HEK293 (cell line): ENCODE measurements at regions not wholly inside any gene's neighbourhood (a gene's known extent, or its start where the extent isn't known, plus 50 kb on each side); places are given as distances from the start of the nearest gene placed in this dataset.

Source experiments
- CTCF ChIA-PET: fragments of 350-600 bp; formaldehyde crosslinking; extraction: SDS; loops from one replicate; lab custom pipeline; 2021; ENCODE audit warnings: antibody characterized with exemption; lab: Yijun Ruan, JAX
- POLR2A ChIA-PET: fragments of 300-600 bp; formaldehyde crosslinking; extraction: SDS; loops from one replicate; lab custom pipeline; 2020; ENCODE audit warnings: antibody characterized with exemption, inconsistent platforms; lab: Yijun Ruan, JAX
- H3K27ac ChIP-seq: fragments of 200-500 bp; sonication (Bioruptor generic); 2 replicates; pipeline ENCODE4 v1.5.1; 2014; ENCODE audit warnings: low read depth, low read length, control low read depth, inconsistent platforms; ENCODE audit errors: extremely low read depth
- H3K36me3 ChIP-seq, 2 experiments: fragments of 200-500 bp in 1 of 2; sonication (Bioruptor generic) in 1 of 2; 1 replicate in 1 of 2; 2 replicates in 1 of 2; pipeline ENCODE4 v1.5.1; 2014 to 2017; ENCODE audit warnings: inconsistent platforms in 2 of 2, low read length in 2 of 2; ENCODE audit not compliant: control insufficient read depth in 2 of 2, insufficient read depth in 1 of 2
- H3K4me1 ChIP-seq: fragments of 200-500 bp; sonication (Bioruptor generic); 2 replicates; pipeline ENCODE4 v1.5.1; 2014; ENCODE audit warnings: mild to moderate bottlenecking, low read length, inconsistent platforms; ENCODE audit not compliant: control insufficient read depth, insufficient read depth
- H3K4me3 ChIP-seq: 2 replicates; pipeline ENCODE4 v1.5.1; 2011; ENCODE audit warnings: low read depth, mild to moderate bottlenecking, control low read depth, low read length, moderate library complexity
- H3K9me3 ChIP-seq: fragments of 200-500 bp; sonication (Bioruptor generic); 2 replicates; pipeline ENCODE4 v1.5.1; 2014; ENCODE audit warnings: low read depth, low read length, inconsistent platforms; ENCODE audit not compliant: control insufficient read depth, insufficient read depth
- HOXA7 ChIP-seq: sonication (generic); formaldehyde crosslinking; IDR thresholded peaks from 2 replicates; pipeline ENCODE4 v1.8.1; 2022; ENCODE audit warnings: missing genetic modification reagents, borderline replicate concordance
- HOXC10 ChIP-seq: sonication (generic); formaldehyde crosslinking; IDR thresholded peaks from 2 replicates; pipeline ENCODE4 v1.8.1; 2023; ENCODE audit warnings: mild to moderate bottlenecking, missing genetic modification reagents
- SP7 ChIP-seq: fragments of 450-650 bp; formaldehyde crosslinking; IDR thresholded peaks from 2 replicates; pipeline ENCODE4 v1.5.1; 2016; ENCODE audit warnings: missing biosample characterization, missing genetic modification characterization
- ZBTB21 ChIP-seq: fragments of 450-650 bp; formaldehyde crosslinking; IDR thresholded peaks from 2 replicates; pipeline ENCODE4 v1.5.1; 2017; ENCODE audit warnings: missing biosample characterization, missing genetic modification characterization
- ZFP69B ChIP-seq: fragments of 450-650 bp; formaldehyde crosslinking; IDR thresholded peaks from 2 replicates; pipeline ENCODE4 v1.5.1; 2016; ENCODE audit warnings: missing biosample characterization, missing genetic modification characterization
- ZNF157 ChIP-seq: fragments of 450-650 bp; formaldehyde crosslinking; IDR thresholded peaks from 2 replicates; pipeline ENCODE4 v1.5.1; 2016; ENCODE audit warnings: missing biosample characterization, missing genetic modification characterization
- ZNF169 ChIP-seq: fragments of 450-650 bp; formaldehyde crosslinking; IDR thresholded peaks from 2 replicates; pipeline ENCODE4 v1.5.1; 2016; ENCODE audit warnings: missing biosample characterization, missing genetic modification characterization
- ZNF184 ChIP-seq: fragments of 450-650 bp; IDR thresholded peaks from 2 replicates; pipeline ENCODE4 v1.5.1; 2018; ENCODE audit warnings: missing biosample characterization, mild to moderate bottlenecking, missing genetic modification characterization
- ZNF214 ChIP-seq: fragments of 450-650 bp; formaldehyde crosslinking; IDR thresholded peaks from 2 replicates; pipeline ENCODE4 v1.5.1; 2017; ENCODE audit warnings: missing biosample characterization, mild to moderate bottlenecking, missing genetic modification characterization, borderline replicate concordance
- ZNF239 ChIP-seq: fragments of 450-650 bp; formaldehyde crosslinking; IDR thresholded peaks from 2 replicates; pipeline ENCODE4 v1.5.1; 2016; ENCODE audit warnings: missing biosample characterization, missing genetic modification characterization
- ZNF510 ChIP-seq: fragments of 450-650 bp; formaldehyde crosslinking; IDR thresholded peaks from 2 replicates; pipeline ENCODE4 v1.5.1; 2018; ENCODE audit warnings: mild to moderate bottlenecking, missing genetic modification characterization, missing biosample characterization; ENCODE audit not compliant: insufficient replicate concordance
- ZNF544 ChIP-seq: fragments of 450-650 bp; formaldehyde crosslinking; IDR thresholded peaks from 2 replicates; pipeline ENCODE4 v1.5.0; 2017; ENCODE audit warnings: missing biosample characterization, missing genetic modification characterization
- ZNF571 ChIP-seq: fragments of 450-650 bp; formaldehyde crosslinking; IDR thresholded peaks from 2 replicates; pipeline ENCODE4 v1.5.0; 2017; ENCODE audit warnings: missing biosample characterization, missing genetic modification characterization
- ZNF585B ChIP-seq: fragments of 450-650 bp; formaldehyde crosslinking; IDR thresholded peaks from 2 replicates; pipeline ENCODE4 v1.5.1; 2016; ENCODE audit warnings: missing biosample characterization, missing genetic modification characterization
- ZNF792 ChIP-seq: fragments of 450-650 bp; formaldehyde crosslinking; IDR thresholded peaks from 2 replicates; pipeline ENCODE4 v1.5.1; 2016; ENCODE audit warnings: missing biosample characterization, missing genetic modification characterization
- ZNF843 ChIP-seq: fragments of 450-650 bp; formaldehyde crosslinking; IDR thresholded peaks from 2 replicates; pipeline ENCODE4 v1.5.1; 2016; ENCODE audit warnings: missing biosample characterization, missing genetic modification characterization
- TF ChIP-seq, protein P1 (sequence below): fragments of 450-650 bp; formaldehyde crosslinking; IDR thresholded peaks from 2 replicates; pipeline ENCODE4 v1.5.1; 2016; ENCODE audit warnings: missing biosample characterization, missing genetic modification characterization
- TF ChIP-seq, protein P2 (sequence below): fragments of 450-650 bp; formaldehyde crosslinking; conservative IDR thresholded peaks from 2 replicates; pipeline ENCODE4 v1.5.1; 2016; ENCODE audit warnings: low read depth, missing biosample characterization, missing genetic modification characterization
- TF ChIP-seq, protein P3 (sequence below): fragments of 450-650 bp; formaldehyde crosslinking; IDR thresholded peaks from 2 replicates; pipeline ENCODE4 v1.5.0; 2017; ENCODE audit warnings: missing biosample characterization, missing genetic modification characterization, borderline replicate concordance

DNA sequence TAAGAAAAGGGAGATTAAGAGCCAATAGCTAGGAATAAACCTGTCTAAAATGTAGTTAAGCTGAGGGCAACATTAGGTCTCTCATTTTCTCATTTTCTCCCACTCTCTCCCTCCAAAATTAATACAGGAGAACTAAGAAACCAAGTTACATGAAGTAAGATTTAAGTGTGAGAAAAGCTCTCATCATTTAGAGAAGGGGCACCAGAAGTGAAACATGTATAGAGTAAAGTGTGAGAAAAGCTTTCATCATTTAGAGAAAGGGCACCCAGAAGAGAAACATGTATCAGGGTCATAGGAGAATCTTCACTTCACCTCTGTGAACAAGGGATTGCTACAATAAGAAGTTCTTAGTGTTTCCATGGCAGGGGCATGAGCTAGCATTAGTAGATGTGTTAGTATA, 132.4 kb upstream of the CNTN1 start:
- H3K9me3 ChIP-seq, result no peaks in the 10 kb centered on the region
- no peak for TF ChIP-seq ZNF239 (tag by site-specific recombination)
- no peak for TF ChIP-seq ZNF544 (tag by site-specific recombination)
- TF ChIP-seq ZNF571, result no peak
- no peak for TF ChIP-seq ZBTB21 (tag by site-specific recombination)
- TF ChIP-seq ZFP69B (tag by site-specific recombination), result no peak
- no peak for TF ChIP-seq HOXC10 (CRISPR knock-in tag)
- TF ChIP-seq ZNF510, result no peak
- TF ChIP-seq, all 188 proteins: peak for 0
- Histone ChIP-seq H3K4me1 (no peaks in the 10 kb centered on the region), H3K36me3 (no peaks in the 10 kb centered on the region), H3K4me3 (no peak overlapping the region), H3K27ac (no peak overlapping the region)
- POLR2A ChIA-PET, result no interaction called here
- CTCF ChIA-PET, result no interaction called here

- no peak overlapping the region for H3K4me3 ChIP-seq
- POLR2A ChIA-PET, result no interaction called here
- H3K27ac ChIP-seq, result no peak overlapping the region
- TF ChIP-seq, protein P1, sequence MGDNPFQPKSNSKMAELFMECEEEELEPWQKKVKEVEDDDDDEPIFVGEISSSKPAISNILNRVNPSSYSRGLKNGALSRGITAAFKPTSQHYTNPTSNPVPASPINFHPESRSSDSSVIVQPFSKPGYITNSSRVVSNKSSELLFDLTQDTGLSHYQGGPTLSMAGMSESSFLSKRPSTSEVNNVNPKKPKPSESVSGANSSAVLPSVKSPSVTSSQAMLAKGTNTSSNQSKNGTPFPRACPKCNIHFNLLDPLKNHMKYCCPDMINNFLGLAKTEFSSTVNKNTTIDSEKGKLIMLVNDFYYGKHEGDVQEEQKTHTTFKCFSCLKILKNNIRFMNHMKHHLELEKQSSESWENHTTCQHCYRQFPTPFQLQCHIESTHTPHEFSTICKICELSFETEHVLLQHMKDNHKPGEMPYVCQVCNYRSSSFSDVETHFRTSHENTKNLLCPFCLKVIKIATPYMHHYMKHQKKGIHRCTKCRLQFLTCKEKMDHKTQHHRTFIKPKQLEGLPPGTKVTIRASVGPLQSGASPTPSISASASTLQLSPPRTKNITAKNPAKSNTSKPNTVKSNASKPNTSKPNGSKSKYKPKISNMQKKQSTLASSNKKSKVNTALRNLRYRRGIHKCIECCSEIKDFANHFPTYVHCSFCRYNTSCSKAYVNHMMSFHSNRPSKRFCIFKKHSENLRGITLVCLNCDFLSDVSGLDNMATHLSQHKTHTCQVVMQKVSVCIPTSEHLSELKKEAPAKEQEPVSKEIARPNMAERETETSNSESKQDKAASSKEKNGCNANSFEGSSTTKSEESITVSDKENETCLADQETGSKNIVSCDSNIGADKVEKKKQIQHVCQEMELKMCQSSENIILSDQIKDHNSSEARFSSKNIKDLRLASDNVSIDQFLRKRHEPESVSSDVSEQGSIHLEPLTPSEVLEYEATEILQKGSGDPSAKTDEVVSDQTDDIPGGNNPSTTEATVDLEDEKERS (tag by site-specific recombination), result no peak
- TF ChIP-seq ZNF792 (tag by site-specific recombination), result no peak
- no peak for TF ChIP-seq ZNF585B (tag by site-specific recombination)
- TF ChIP-seq, protein P2, sequence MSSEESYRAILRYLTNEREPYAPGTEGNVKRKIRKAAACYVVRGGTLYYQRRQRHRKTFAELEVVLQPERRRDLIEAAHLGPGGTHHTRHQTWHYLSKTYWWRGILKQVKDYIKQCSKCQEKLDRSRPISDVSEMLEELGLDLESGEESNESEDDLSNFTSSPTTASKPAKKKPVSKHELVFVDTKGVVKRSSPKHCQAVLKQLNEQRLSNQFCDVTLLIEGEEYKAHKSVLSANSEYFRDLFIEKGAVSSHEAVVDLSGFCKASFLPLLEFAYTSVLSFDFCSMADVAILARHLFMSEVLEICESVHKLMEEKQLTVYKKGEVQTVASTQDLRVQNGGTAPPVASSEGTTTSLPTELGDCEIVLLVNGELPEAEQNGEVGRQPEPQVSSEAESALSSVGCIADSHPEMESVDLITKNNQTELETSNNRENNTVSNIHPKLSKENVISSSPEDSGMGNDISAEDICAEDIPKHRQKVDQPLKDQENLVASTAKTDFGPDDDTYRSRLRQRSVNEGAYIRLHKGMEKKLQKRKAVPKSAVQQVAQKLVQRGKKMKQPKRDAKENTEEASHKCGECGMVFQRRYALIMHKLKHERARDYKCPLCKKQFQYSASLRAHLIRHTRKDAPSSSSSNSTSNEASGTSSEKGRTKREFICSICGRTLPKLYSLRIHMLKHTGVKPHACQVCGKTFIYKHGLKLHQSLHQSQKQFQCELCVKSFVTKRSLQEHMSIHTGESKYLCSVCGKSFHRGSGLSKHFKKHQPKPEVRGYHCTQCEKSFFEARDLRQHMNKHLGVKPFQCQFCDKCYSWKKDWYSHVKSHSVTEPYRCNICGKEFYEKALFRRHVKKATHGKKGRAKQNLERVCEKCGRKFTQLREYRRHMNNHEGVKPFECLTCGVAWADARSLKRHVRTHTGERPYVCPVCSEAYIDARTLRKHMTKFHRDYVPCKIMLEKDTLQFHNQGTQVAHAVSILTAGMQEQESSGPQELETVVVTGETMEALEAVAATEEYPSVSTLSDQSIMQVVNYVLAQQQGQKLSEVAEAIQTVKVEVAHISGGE, result no peak
- TF ChIP-seq HOXC10 (CRISPR knock-in tag), result no peak
- no peak for TF ChIP-seq HOXA7 (CRISPR knock-in tag)
- TF ChIP-seq, protein P3, sequence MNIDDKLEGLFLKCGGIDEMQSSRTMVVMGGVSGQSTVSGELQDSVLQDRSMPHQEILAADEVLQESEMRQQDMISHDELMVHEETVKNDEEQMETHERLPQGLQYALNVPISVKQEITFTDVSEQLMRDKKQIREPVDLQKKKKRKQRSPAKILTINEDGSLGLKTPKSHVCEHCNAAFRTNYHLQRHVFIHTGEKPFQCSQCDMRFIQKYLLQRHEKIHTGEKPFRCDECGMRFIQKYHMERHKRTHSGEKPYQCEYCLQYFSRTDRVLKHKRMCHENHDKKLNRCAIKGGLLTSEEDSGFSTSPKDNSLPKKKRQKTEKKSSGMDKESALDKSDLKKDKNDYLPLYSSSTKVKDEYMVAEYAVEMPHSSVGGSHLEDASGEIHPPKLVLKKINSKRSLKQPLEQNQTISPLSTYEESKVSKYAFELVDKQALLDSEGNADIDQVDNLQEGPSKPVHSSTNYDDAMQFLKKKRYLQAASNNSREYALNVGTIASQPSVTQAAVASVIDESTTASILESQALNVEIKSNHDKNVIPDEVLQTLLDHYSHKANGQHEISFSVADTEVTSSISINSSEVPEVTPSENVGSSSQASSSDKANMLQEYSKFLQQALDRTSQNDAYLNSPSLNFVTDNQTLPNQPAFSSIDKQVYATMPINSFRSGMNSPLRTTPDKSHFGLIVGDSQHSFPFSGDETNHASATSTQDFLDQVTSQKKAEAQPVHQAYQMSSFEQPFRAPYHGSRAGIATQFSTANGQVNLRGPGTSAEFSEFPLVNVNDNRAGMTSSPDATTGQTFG (tag by site-specific recombination), result no peak
- TF ChIP-seq ZNF157 (tag by site-specific recombination), result no peak
- TF ChIP-seq ZNF214, result no peak
- no peak for TF ChIP-seq ZNF184 (tag by site-specific recombination)
- TF ChIP-seq ZNF843 (tag by site-specific recombination), result no peak
- no peak for TF ChIP-seq ZNF169
- TF ChIP-seq SP7 (tag by site-specific recombination), result no peak
- no peaks in the 10 kb centered on the region for H3K9me3 ChIP-seq
- CTCF ChIA-PET, result no interaction called here
- no peaks in the 10 kb centered on the region for H3K36me3 ChIP-seq
- 0 out of 2 replicates have a peak, but pooled peaks cover 2% of the 10 kb centered on the region for H3K4me1 ChIP-seq
These were observed 131.4 kb upstream of the CNTN1 start for GRCh38 chr12:40560848-40561247.
